Choroid plexus epithelial cell (primary cell): ENCODE measurements at regions not wholly inside any gene's neighbourhood (a gene's known extent, or its start where the extent isn't known, plus 50 kb on each side); places are given as distances from the start of the nearest gene placed in this dataset.

Experiments used
- DNase-seq: peaks from one replicate; pipeline ENCODE4 v3.0.0-alpha.2; 2010; ENCODE audit warnings: low read depth
- H3K4me3 ChIP-seq: 2 replicates; pipeline ENCODE4 v1.5.1; 2011; ENCODE audit warnings: low read depth, mild to moderate bottlenecking, control low read depth, low read length, moderate library complexity
- CTCF ChIP-seq: conservative IDR thresholded peaks from 2 replicates; pipeline ENCODE4 v1.5.1; 2011; ENCODE audit warnings: low read depth, mild to moderate bottlenecking, control low read depth, inconsistent platforms, low read length, moderate library complexity

- DNase-seq: no peak
- no peak overlapping the region for H3K4me3 ChIP-seq
- TF ChIP-seq CTCF: no peak
Observed at GRCh38 chr1:200474633-200475032, 64.8 kb upstream of the ZNF281 start.

GRCh38 chr1:200473698-200474371 lies 64.0 kb upstream of the ZNF281 start:
- H3K4me3 ChIP-seq: no peak overlapping the region
- DNase-seq: no peak
- no peak for TF ChIP-seq CTCF

- no peak for TF ChIP-seq CTCF
- DNase-seq: no peak
- no peak overlapping the region for H3K4me3 ChIP-seq
Observed at GRCh38 chr1:200471739-200472138, 61.9 kb upstream of the ZNF281 start.

GRCh38 chr1:200468264-200469001 lies 58.6 kb upstream of the ZNF281 start:
- TF ChIP-seq CTCF: no peak
- DNase-seq: no peak
- H3K4me3 ChIP-seq: no peak overlapping the region

GRCh38 chr1:200464784-200465400 lies 55.1 kb upstream of the ZNF281 start:
- DNase-seq: no peak
- no peak overlapping the region for H3K4me3 ChIP-seq
- no peak for TF ChIP-seq CTCF
